CD8-positive, alpha-beta memory T cell (primary cell): ENCODE measurements at regions not wholly inside any gene's neighbourhood (a gene's known extent, or its start where the extent isn't known, plus 50 kb on each side); places are given as distances from the start of the nearest gene placed in this dataset.

Experiments
- CTCF ChIA-PET: fragments of 350-600 bp; sonication (Branson Sonifier 250); formaldehyde crosslinking; loops from one replicate; lab custom pipeline; 2021; ENCODE audit warnings: antibody characterized with exemption; lab: Charles Lee
- POLR2A ChIA-PET: fragments of 350-600 bp; sonication (Branson Sonifier 250); formaldehyde crosslinking; loops from one replicate; lab custom pipeline; 2021; ENCODE audit warnings: antibody characterized with exemption; lab: Charles Lee
- DNase-seq, 5 donors: peaks; one replicate each; pipeline versions ENCODE4 v3.0.0 to v3.0.0-alpha.2; 2020 to 2022; ENCODE audit warnings: mixed read lengths in 1 of 5
- H3K27ac ChIP-seq: one replicate; pipeline ENCODE4 v1.7.0; 2013; ENCODE audit warnings: low read depth, mild to moderate bottlenecking, low read length, moderate library complexity
- H3K27me3 ChIP-seq: 2 replicates; pipeline ENCODE4 v1.7.0; 2013; ENCODE audit warnings: low read length, mild to moderate bottlenecking; ENCODE audit not compliant: insufficient read depth, poor library complexity, severe bottlenecking
- H3K36me3 ChIP-seq: 2 replicates; pipeline ENCODE4 v1.7.0; 2013; ENCODE audit warnings: mild to moderate bottlenecking, low read length, moderate library complexity; ENCODE audit not compliant: insufficient read depth
- H3K4me1 ChIP-seq: 2 replicates; pipeline ENCODE4 v1.7.0; 2013; ENCODE audit warnings: mild to moderate bottlenecking, low read length, moderate library complexity; ENCODE audit not compliant: insufficient read depth
- H3K4me3 ChIP-seq: 2 replicates; pipeline ENCODE4 v1.7.0; 2013; ENCODE audit warnings: mild to moderate bottlenecking, low read length
- H3K9me3 ChIP-seq: 2 replicates; pipeline ENCODE4 v1.7.0; 2013; ENCODE audit warnings: mild to moderate bottlenecking, low read length
- H3K27ac Mint-ChIP-seq, 8 donors: one replicate each; pipeline ENCODE4 v1.8.0; 2020 to 2021; ENCODE audit warnings: mixed read lengths in 8 of 8, mild to moderate bottlenecking in 6 of 8, inconsistent platforms in 3 of 8, moderate library complexity in 3 of 8
- H3K27me3 Mint-ChIP-seq, 2 donors: one replicate each; pipeline ENCODE4 v1.8.0; 2020 to 2021; ENCODE audit warnings: mixed read lengths in 2 of 2, mild to moderate bottlenecking in 1 of 2, moderate library complexity in 1 of 2
- H3K36me3 Mint-ChIP-seq, 3 donors: one replicate each; pipeline ENCODE4 v1.8.0; 2020 to 2021; ENCODE audit warnings: mixed read lengths in 3 of 3, inconsistent platforms in 1 of 3, mild to moderate bottlenecking in 1 of 3
- H3K4me1 Mint-ChIP-seq, 3 donors: one replicate each; pipeline ENCODE4 v1.8.0; 2020 to 2021; ENCODE audit warnings: mixed read lengths in 3 of 3, inconsistent platforms in 1 of 3, mild to moderate bottlenecking in 1 of 3
- H3K4me3 Mint-ChIP-seq, 7 donors: one replicate each; pipeline ENCODE4 v1.8.0; 2020 to 2021; ENCODE audit warnings: mixed read lengths in 7 of 7, mild to moderate bottlenecking in 6 of 7, moderate library complexity in 4 of 7, inconsistent platforms in 2 of 7
- H3K9me3 Mint-ChIP-seq, 5 donors: one replicate each; pipeline ENCODE4 v1.8.0; 2020 to 2022; ENCODE audit warnings: mixed read lengths in 5 of 5, mild to moderate bottlenecking in 3 of 5, moderate library complexity in 2 of 5, inconsistent platforms in 1 of 5

DNA sequence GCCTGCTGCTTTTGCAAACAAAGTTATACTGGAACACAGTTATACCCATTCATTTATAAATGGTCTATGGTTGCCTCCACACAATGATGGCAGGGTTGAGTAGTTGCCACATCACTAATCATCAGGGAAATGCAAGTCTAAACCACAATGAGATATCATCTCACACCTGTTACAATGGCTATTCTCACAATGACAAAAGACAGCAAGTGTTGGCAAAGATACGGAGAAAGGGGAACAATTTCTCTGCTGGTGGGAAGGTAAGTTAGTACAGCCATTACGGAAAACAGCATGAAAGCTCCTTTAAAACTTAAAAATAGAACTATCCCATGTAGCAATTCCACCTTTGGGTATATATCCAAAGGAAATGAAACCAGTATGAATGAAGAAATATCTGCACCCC, 261.4 kb downstream of the TJP1 start:
- ChIA-PET CTCF (no interaction called here), POLR2A (no interaction called here)
- Histone ChIP-seq H3K4me1 (no peaks in the 10 kb centered on the region), H3K27ac (no peak overlapping the region), H3K27me3 (no peaks in the 10 kb centered on the region), H3K36me3 (no peaks in the 10 kb centered on the region), H3K4me3 (no peak overlapping the region), H3K9me3 (no peaks in the 10 kb centered on the region)
- Mint-ChIP-seq H3K36me3 (no peaks in the 10 kb centered on the region), H3K27me3 (peaks cover 5 to 23% of the 10 kb centered on the region in 2 donors), H3K4me3 (no peak overlapping the region), H3K9me3 (peaks cover 0 to 15% (median 9%) of the 10 kb centered on the region in 5 donors), H3K4me1 (no peaks in the 10 kb centered on the region), H3K27ac (no peak overlapping the region)
- DNase-seq = no peak

DNA sequence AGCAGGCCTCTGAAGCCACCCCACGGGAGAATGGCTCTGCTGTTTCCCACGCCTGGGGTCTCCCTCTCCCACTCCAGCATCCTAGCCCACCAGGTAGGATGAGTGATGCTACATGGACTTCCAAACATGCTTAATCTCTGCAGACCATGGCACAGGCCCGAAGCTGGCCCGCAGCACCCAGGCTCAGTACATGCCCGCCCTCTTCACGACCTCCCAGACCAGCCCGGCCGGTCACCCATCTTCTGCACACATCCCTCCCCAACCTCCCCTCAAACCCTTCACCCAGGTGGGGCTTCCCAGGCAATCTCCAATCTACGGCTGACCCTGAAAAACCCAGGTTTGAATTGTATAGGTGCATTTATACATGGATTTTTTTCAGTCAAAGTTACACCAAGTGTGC, 264.0 kb downstream of the TJP1 start:
- no peaks in the 10 kb centered on the region for H3K27me3 ChIP-seq
- H3K36me3 Mint-ChIP-seq = no peaks in the 10 kb centered on the region
- H3K4me1 Mint-ChIP-seq = no peaks in the 10 kb centered on the region
- H3K27me3 Mint-ChIP-seq = peaks cover 3 to 21% of the 10 kb centered on the region in 2 donors
- no peaks in the 10 kb centered on the region for H3K4me1 ChIP-seq
- no peak overlapping the region for H3K27ac ChIP-seq
- H3K9me3 Mint-ChIP-seq = peaks cover 0 to 12% (median 7%) of the 10 kb centered on the region in 5 donors
- no peaks in the 10 kb centered on the region for H3K9me3 ChIP-seq
- H3K4me3 ChIP-seq = no peak overlapping the region
- no peak overlapping the region for H3K27ac Mint-ChIP-seq
- DNase-seq = no peak
- POLR2A ChIA-PET = no interaction called here
- CTCF ChIA-PET = no interaction called here
- H3K36me3 ChIP-seq = no peaks in the 10 kb centered on the region
- no peak overlapping the region for H3K4me3 Mint-ChIP-seq

DNA sequence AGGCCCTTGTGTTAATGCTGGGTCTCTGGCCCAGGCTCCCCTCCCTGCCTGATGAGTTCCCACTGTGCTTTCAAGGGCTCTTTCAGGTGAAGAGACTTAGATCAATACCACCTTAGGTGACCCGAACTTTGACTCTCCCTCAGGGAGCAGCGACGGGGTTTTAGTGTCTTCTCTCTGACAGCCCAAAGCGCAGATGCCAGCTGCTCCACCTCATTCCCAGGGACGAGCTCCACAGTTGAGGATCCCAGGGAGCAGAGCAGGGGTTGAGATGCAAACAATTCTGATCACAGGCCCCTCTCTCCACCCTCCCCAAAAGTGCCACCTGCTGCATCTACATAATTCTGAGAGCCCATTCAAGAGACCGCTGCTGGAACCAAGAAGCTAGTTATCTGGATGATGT, 265.1 kb downstream of the TJP1 start:
- DNase-seq = no peak
- no peaks in the 10 kb centered on the region for H3K4me1 ChIP-seq
- Mint-ChIP-seq H3K27me3 (peaks cover 4 to 21% of the 10 kb centered on the region in 2 donors), H3K36me3 (no peaks in the 10 kb centered on the region), H3K4me3 (no peak overlapping the region), H3K4me1 (no peaks in the 10 kb centered on the region), H3K9me3 (peaks cover 0 to 12% (median 6%) of the 10 kb centered on the region in 5 donors), H3K27ac (no peak overlapping the region)
- no peaks in the 10 kb centered on the region for H3K27me3 ChIP-seq
- H3K9me3 ChIP-seq = no peaks in the 10 kb centered on the region
- no peak overlapping the region for H3K4me3 ChIP-seq
- H3K27ac ChIP-seq = no peak overlapping the region
- H3K36me3 ChIP-seq = no peaks in the 10 kb centered on the region
- ChIA-PET CTCF (no interaction called here), POLR2A (no interaction called here)

DNA sequence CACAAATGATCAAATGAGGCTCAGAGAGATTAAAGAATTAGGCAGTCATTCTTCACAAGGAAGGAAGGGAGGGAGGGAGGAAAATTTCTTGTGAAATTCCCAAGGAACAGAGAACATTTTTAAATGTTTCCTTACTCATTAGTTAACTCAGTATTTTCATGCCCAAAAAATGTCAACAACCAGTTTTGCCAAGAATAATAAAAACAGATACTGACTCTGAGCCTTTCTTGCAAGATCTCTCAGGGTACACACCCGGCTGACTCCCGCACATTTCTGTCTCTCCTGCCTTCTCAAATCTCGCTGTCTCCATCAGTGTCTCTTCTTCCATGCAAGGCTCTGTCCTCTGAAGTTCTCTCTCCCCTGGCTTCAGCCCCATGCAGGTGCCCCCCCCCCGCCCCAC, 265.9 kb downstream of the TJP1 start:
- Mint-ChIP-seq H3K9me3 (peaks cover 0 to 12% (median 5%) of the 10 kb centered on the region in 5 donors), H3K27ac (no peak overlapping the region), H3K4me1 (no peaks in the 10 kb centered on the region), H3K4me3 (no peak overlapping the region), H3K36me3 (no peaks in the 10 kb centered on the region), H3K27me3 (peaks cover 4 to 21% of the 10 kb centered on the region in 2 donors)
- no peak for DNase-seq
- Histone ChIP-seq H3K27me3 (no peaks in the 10 kb centered on the region), H3K9me3 (no peaks in the 10 kb centered on the region), H3K36me3 (no peaks in the 10 kb centered on the region), H3K4me3 (no peak overlapping the region), H3K4me1 (no peaks in the 10 kb centered on the region), H3K27ac (no peak overlapping the region)
- ChIA-PET POLR2A (no interaction called here), CTCF (no interaction called here)

DNA sequence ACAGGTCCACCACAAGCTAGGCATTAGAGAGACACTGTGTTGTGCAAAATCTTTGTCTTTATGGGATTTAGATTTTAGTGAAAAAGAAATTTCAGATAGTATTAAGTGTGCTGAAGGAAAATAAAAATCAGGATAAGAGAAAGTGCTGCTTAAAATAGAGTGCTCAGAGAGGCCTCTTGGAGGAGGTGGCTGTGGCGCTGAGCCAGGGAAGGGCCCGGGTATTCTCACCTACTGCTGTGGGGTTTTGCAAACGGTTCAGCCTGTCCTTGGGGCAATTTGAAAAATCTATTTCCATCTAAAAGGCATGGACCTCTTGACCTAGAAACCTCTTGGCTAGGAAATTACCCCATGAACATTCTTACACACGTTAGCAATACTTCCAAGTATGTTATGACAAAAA, 267.7 kb downstream of the TJP1 start:
- ChIA-PET CTCF (interaction anchor here (1.9 kb wide), 1 partner anchor 10 kb away, joined by 4 read pairs; no protein-coding TSS in a partner anchor), POLR2A (no interaction called here)

DNA sequence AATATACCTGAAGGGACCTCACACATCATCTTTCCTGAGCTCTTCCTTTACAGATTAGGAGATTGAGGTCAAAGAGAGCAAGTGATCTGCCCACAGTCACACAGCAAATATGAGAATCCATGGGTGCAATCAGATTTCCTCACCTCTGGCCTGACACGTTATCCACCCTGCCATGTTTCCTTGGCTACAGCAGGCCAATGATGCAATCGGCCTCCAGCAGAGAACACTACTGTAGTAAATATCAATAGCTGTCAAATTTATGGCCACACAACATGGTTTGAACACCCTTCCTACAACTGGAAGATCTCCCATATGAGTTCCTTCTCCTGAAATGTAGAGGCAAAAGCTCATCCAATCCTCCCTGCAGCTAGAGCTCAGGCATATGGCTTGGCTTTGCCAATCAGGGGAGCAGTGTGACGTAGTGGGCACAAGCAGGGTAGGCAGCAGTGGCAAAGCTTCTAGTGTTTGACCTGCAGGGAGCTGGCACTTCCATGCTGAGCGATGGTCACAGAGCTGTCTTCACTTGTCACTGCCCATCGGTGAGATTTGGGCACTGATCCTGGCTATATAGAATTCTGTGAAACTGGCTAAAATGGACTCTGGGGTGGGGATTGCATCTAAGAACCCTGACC, 271.3 kb downstream of the TJP1 start:
- ChIA-PET CTCF (no interaction called here), POLR2A (no interaction called here)
- peaks cover 0 to 12% (median 4%) of the 10 kb centered on the region in 5 donors for H3K9me3 Mint-ChIP-seq
- no peak overlapping the region for H3K4me3 ChIP-seq
- peaks cover 6 to 9% of the 10 kb centered on the region in 2 donors for H3K27me3 Mint-ChIP-seq
- no peaks in the 10 kb centered on the region for H3K9me3 ChIP-seq
- no peaks in the 10 kb centered on the region for H3K27me3 ChIP-seq
- H3K4me3 Mint-ChIP-seq = no peak overlapping the region
- no peak overlapping the region for H3K27ac ChIP-seq
- H3K4me1 Mint-ChIP-seq = no peaks in the 10 kb centered on the region
- no peaks in the 10 kb centered on the region for H3K36me3 Mint-ChIP-seq
- H3K27ac Mint-ChIP-seq = no peak overlapping the region
- no peaks in the 10 kb centered on the region for H3K4me1 ChIP-seq
- H3K36me3 ChIP-seq = no peaks in the 10 kb centered on the region
- no peak for DNase-seq

More for the DNA sequence above, 267.7 kb downstream of the TJP1 start:
- H3K27ac Mint-ChIP-seq = peak overlapping the region in 1 of 8 donors; percentile 38
- Histone ChIP-seq H3K4me1 (no peaks in the 10 kb centered on the region), H3K27me3 (no peaks in the 10 kb centered on the region), H3K36me3 (no peaks in the 10 kb centered on the region), H3K9me3 (no peaks in the 10 kb centered on the region), H3K27ac (no peak overlapping the region), H3K4me3 (no peak overlapping the region)
- peaks cover 6 to 8% of the 10 kb centered on the region in 2 donors for H3K27me3 Mint-ChIP-seq
- peaks cover 0 to 7% (median 2%) of the 10 kb centered on the region in 5 donors for H3K9me3 Mint-ChIP-seq
- H3K4me3 Mint-ChIP-seq = no peak overlapping the region
- H3K4me1 Mint-ChIP-seq = no peaks in the 10 kb centered on the region
- H3K36me3 Mint-ChIP-seq = no peaks in the 10 kb centered on the region
- DNase-seq = no peak

DNA sequence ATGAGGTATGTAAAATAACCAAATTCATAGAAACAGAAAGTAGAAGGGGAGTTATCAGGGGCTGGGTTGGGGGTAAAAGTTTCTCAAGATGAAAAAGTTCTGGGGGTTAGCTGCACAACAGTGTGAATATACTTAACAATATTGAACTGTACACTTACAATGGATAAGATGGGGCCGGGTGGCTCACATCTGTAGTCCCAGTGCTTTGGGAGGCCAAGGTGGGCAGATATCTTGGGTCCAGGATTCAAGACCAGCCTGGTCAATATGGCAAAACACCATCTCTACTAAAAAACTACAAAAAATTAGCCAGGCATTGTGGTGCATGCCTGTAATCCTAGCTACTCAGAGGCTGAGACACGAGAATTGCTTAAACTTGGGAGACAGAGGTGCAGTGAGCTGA, 274.3 kb downstream of the TJP1 start:
- Mint-ChIP-seq H3K27ac (no peak overlapping the region), H3K4me3 (no peak overlapping the region), H3K4me1 (no peaks in the 10 kb centered on the region), H3K27me3 (peaks cover 6 to 12% of the 10 kb centered on the region in 2 donors), H3K36me3 (no peaks in the 10 kb centered on the region), H3K9me3 (peaks cover 0 to 10% (median 7%) of the 10 kb centered on the region in 5 donors)
- Histone ChIP-seq H3K9me3 (no peaks in the 10 kb centered on the region), H3K36me3 (no peaks in the 10 kb centered on the region), H3K27ac (no peak overlapping the region), H3K27me3 (no peaks in the 10 kb centered on the region), H3K4me1 (no peaks in the 10 kb centered on the region), H3K4me3 (no peak overlapping the region)
- no peak for DNase-seq
- CTCF ChIA-PET = no interaction called here
- POLR2A ChIA-PET = no interaction called here

DNA sequence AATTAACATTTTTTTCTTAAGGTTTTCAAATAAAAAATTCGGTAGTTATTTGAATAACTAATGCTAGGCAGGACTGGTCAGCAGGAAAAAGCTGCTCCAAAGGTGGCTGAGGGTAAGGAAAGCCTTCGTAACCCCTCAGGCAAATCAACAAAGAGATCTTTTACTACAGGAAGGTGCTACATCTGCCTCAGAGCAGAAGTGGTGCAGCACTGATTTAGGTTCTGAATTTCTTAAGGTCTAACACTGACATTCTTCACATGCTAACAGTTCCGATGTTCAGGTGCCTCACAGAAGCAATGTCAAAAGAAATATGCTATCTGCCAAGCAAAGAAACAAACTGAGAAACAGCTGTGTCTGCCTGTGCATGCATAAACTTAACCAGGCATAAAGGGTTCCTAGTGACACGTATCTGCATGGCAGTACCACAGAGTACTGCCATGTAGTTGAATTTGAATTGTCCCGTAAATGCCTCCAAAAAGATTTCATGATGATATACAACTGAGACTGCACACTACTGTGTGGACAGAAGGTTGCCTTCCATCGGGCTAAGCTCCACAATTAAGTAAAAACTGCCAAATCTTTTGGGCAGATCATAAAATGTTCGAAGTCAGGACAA, 275.0 kb upstream of the NSMCE3 start:
- peaks cover 11 to 20% of the 10 kb centered on the region in 2 donors for H3K27me3 Mint-ChIP-seq
- Histone ChIP-seq H3K4me1 (no peaks in the 10 kb centered on the region), H3K36me3 (no peaks in the 10 kb centered on the region), H3K27me3 (no peaks in the 10 kb centered on the region), H3K4me3 (no peak overlapping the region), H3K27ac (no peak overlapping the region), H3K9me3 (no peaks in the 10 kb centered on the region)
- H3K27ac Mint-ChIP-seq = no peak overlapping the region
- peaks cover 0 to 10% (median 7%) of the 10 kb centered on the region in 5 donors for H3K9me3 Mint-ChIP-seq
- DNase-seq = no peak
- no peaks in the 10 kb centered on the region for H3K36me3 Mint-ChIP-seq
- ChIA-PET CTCF (interaction anchor here (1.3 kb wide), 1 partner anchor 10 kb away, joined by 4 read pairs; no protein-coding TSS in a partner anchor), POLR2A (no interaction called here)
- no peaks in the 10 kb centered on the region for H3K4me1 Mint-ChIP-seq
- H3K4me3 Mint-ChIP-seq = no peak overlapping the region
